ENCODE measurements at regions not wholly inside any gene's neighbourhood (a gene's known extent, or its start where the extent isn't known, plus 50 kb on each side); places are given as distances from the start of the nearest gene placed in this dataset.

DNA sequence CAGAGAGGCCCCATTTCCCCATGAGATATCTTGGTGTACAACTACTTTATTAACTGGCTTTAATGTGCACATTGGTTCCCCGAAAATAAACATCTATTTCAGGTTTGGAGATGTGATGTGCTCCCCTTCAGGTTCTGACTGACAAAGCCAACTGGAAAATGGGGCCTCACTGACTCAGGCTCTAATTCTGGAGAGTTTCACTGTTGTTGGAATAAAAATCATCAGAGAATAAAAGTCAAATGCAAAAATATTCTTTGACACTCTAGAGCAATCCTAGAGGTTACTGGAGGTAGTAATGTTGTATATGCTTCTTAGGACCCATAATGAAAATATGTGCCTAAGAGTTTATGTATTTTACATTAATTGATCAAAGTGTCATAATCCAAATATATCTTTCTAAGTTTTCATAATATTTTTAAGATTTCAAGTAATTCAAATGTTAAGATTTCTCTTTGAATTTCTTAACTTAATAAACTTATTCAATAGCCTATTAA, 189.9 kb upstream of the COL3A1 start:
- TF ChIP-seq, protein P1, sequence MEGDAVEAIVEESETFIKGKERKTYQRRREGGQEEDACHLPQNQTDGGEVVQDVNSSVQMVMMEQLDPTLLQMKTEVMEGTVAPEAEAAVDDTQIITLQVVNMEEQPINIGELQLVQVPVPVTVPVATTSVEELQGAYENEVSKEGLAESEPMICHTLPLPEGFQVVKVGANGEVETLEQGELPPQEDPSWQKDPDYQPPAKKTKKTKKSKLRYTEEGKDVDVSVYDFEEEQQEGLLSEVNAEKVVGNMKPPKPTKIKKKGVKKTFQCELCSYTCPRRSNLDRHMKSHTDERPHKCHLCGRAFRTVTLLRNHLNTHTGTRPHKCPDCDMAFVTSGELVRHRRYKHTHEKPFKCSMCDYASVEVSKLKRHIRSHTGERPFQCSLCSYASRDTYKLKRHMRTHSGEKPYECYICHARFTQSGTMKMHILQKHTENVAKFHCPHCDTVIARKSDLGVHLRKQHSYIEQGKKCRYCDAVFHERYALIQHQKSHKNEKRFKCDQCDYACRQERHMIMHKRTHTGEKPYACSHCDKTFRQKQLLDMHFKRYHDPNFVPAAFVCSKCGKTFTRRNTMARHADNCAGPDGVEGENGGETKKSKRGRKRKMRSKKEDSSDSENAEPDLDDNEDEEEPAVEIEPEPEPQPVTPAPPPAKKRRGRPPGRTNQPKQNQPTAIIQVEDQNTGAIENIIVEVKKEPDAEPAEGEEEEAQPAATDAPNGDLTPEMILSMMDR (IDR thresholded peaks at IDR 0.05; ENCODE audit: control extremely low read depth, extremely low read depth, low read depth, missing control alignments), result no peak
- DNase-seq (ENCODE audit: extremely low spot score), result no peak
- ChIA-PET POLR2A (no interaction called here), CTCF (interaction anchor here (1.3 kb wide), 1 partner anchor 9 kb away, joined by 3 read pairs; no protein-coding TSS in a partner anchor)

DNA sequence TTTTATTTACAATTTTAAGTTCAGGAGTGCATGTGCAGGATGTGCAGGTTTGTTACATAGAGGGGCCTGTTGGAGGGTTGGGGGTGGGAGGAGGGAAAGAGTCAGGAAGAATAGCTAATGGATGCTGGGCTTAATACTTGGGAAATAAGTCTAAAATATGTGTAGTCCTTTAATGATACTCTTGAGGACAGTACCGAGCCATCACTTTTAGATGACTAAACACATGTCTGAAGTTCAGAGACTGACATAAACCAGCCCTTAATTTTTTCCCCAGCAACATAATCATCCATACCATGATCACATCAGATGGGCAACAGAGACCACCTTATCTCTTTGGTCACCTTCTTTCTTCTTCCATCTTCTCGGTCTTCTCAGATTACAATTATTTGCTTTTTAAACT, 189.1 kb upstream of the COL3A1 start:
- no peak for DNase-seq (ENCODE audit: extremely low spot score)

DNA sequence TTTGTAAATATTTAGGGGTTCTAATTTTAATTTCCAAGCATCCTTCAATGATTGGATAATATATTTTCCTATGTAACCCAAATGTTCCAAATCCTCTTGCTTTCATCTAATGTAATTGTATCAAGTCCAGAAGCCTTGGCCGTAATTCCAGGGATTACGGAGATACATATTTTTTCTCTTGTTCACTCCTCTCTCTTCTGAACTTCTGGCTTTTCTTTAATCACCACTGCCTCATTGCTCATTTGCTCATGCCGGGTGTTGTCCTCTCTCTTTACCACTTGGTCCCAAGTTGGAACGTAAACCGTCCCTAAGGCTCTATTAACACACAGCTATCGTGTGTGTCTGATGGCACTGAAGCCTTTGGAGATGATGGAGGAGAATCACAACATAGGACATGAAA, 188.7 kb upstream of the COL3A1 start:
- no peak for DNase-seq (ENCODE audit: extremely low spot score)
- ChIA-PET CTCF (interaction anchor here (1.3 kb wide), 1 partner anchor 10 kb away, joined by 3 read pairs; no protein-coding TSS in a partner anchor), POLR2A (no interaction called here)
- TF ChIP-seq, protein P1 (IDR thresholded peaks at IDR 0.05; ENCODE audit: control extremely low read depth, extremely low read depth, low read depth, missing control alignments), result no peak

More for the DNA sequence above, 189.1 kb upstream of the COL3A1 start:
- TF ChIP-seq, protein P1 (IDR thresholded peaks at IDR 0.05; ENCODE audit: control extremely low read depth, extremely low read depth, low read depth, missing control alignments), result no peak
- ChIA-PET CTCF (interaction anchor here (1.3 kb wide), 1 partner anchor 10 kb away, joined by 3 read pairs; no protein-coding TSS in a partner anchor), POLR2A (no interaction called here)

DNA sequence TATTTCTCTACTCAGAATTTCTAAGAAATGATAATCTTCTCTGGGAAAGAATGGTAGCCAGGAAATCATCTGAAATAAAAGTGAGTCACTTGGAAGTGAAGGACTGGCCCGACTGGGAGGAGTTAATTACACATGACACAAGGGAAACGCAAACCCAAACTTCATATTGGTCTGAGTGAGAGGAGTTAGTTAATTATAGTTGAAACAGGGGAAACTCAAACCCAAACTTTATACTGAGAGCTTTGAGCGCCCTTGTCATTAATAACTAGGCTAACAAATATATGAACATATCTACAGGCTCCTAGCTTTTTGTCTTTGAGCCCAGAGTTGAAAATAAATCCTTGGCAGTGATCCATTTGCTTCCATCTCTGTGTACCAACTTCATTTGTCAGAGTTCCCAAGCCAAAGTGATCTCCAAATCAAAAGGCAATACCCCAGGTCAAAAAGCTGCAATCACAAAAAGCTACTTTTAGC, 187.8 kb upstream of the COL3A1 start:
- TF ChIP-seq, protein P1 (IDR thresholded peaks at IDR 0.05; ENCODE audit: control extremely low read depth, extremely low read depth, low read depth, missing control alignments), result no peak
- POLR2A ChIA-PET, result no interaction called here
- CTCF ChIA-PET, result no interaction called here
- DNase-seq (ENCODE audit: extremely low spot score), result no peak

DNA sequence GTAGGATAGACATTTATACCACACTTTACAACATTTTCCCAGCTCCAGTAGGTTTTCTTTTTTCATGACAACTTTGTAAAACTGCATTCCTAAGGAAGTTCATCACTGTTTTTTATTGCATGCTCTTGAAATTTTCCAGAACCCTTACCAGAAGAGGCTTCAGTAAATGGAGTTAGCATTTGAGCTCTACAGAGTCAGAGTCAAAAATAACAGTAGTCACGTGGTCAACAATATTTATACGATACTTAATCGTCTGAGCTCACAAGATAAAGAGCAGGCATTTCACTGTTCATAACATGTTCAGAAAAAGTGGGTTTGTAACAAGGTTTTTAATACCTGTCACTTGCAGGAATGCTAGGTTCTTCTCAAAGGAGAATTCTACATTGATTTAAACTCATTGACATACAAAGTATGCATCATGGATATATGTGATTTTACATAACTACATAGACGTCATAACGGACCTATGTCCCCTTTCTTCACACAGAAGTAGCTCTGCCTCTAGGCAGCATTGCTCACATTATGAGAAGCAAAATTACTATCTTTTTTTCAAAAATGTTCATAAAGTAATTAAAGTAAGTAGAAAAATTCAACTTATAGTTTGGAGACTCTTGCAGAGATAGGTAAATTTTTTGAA, 187.0 kb upstream of the COL3A1 start:
- POLR2A ChIA-PET, result no interaction called here
- TF ChIP-seq, protein P1 (IDR thresholded peaks at IDR 0.05; ENCODE audit: control extremely low read depth, extremely low read depth, low read depth, missing control alignments), result no peak
- DNase-seq (ENCODE audit: extremely low spot score), result no peak
- CTCF ChIA-PET, result interaction anchor here (1.3 to 1.5 kb wide), 2 partner anchors 13 to 32 kb away, joined by 3 read pairs; no protein-coding TSS in a partner anchor

DNA sequence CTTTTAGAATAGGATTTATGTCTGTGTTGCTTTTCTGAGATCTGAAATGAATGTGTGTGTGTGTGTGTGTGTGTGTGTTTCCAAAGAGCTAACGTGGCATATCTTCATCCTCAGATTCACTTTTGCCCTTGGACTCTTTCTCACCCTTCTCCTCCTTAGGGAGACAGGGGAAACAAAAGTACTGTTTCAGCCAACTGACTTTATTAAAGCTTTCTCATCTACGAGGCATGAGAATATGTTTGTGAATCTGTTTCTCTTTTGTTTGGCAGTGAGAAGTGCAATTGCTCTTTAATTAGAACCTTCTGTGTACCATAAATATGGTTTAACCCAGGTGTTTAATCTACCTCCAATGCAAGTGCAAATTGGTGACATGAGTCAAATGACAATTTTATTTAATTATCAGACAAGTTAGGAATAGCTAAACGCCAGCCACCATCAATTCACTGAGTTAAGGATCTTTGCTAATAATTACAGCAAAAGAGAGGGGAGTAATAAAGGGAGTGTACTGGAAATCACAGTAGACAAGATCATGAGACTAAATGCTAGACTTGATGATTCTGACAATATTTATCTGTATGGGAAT, 186.4 kb upstream of the COL3A1 start:
- DNase-seq (ENCODE audit: extremely low spot score), result no peak

More for the DNA sequence above, 186.4 kb upstream of the COL3A1 start:
- CTCF ChIA-PET, result interaction anchor here (1.3 to 1.5 kb wide), 3 partner anchors 12 to 31 kb away, joined by 3 to 4 read pairs (median 3); no protein-coding TSS in a partner anchor
- TF ChIP-seq, protein P1 (IDR thresholded peaks at IDR 0.05; ENCODE audit: control extremely low read depth, extremely low read depth, low read depth, missing control alignments), result no peak
- POLR2A ChIA-PET, result no interaction called here

All from GM10248 (cell line).